K562 (cell line): ENCODE measurements at regions not wholly inside any gene's neighbourhood (a gene's known extent, or its start where the extent isn't known, plus 50 kb on each side); places are given as distances from the start of the nearest gene placed in this dataset.

Experiments used
- ATAC-seq: fragments of 200-7000 bp; cut with Tn5 transposase; 3 replicates; pipeline ENCODE4 v1.9.1; 2020; ENCODE audit warnings: moderate library complexity
- BruUV-seq: library from RNA; stranded (reverse); fragments of 400-500 nt; replicated peaks from 2 replicates; lab custom pipeline; 2021; lab: Mats Ljungman, UMichigan
- CTCF ChIA-PET: fragments of 300-600 bp; formaldehyde crosslinking; extraction: SDS; loops from one replicate; lab custom pipeline; 2021; ENCODE audit warnings: low intra/inter-chr PET ratio; lab: Yijun Ruan, JAX
- POLR2A ChIA-PET: fragments of 300-600, 350-650 bp; sonication (Branson Sonifier 250); formaldehyde crosslinking; extraction: SDS; loops from one replicate; lab custom pipeline; 2021; ENCODE audit warnings: antibody characterized with exemption, inconsistent platforms; lab: Yijun Ruan, JAX
- DNase-seq, 4 experiments: peaks; one replicate each; pipeline versions ENCODE4 v3.0.0 to v3.0.0-alpha.2; 2011 to 2018; ENCODE audit warnings: low spot score in 3 of 4, mixed read lengths in 3 of 4; ENCODE audit errors: extremely low read depth in 1 of 4
- FAIRE-seq: peaks from 2 replicates; lab custom pipeline; 2011; peaks lifted over from hg19 to GRCh38; lab: Jason Lieb, UNC
- H2AFZ ChIP-seq: 2 replicates; pipeline ENCODE4 v1.6.0; 2011; ENCODE audit warnings: low read depth, low read length, control low read depth, inconsistent platforms
- H3K27ac ChIP-seq: fragments of 200-600 bp; 3 replicates; pipeline ENCODE4 v1.8.0; 2011; ENCODE audit warnings: low read depth, mild to moderate bottlenecking, control low read depth, inconsistent platforms, low read length, moderate library complexity, mixed read lengths; ENCODE audit errors: extremely low read depth
- H3K27me3 ChIP-seq, 2 experiments: fragments of 300-600 bp in 1 of 2; 2 replicates in 1 of 2; 3 replicates in 1 of 2; pipeline versions ENCODE4 v1.6.0 to v1.8.0; 2011; ENCODE audit warnings: inconsistent platforms in 2 of 2, low read length in 2 of 2, mild to moderate bottlenecking in 1 of 2, mixed read lengths in 1 of 2, moderate library complexity in 1 of 2; ENCODE audit not compliant: control insufficient read depth in 2 of 2, insufficient read depth in 2 of 2
- H3K36me3 ChIP-seq: fragments of 300-600 bp; 3 replicates; pipeline ENCODE4 v1.8.0; 2011; ENCODE audit warnings: mild to moderate bottlenecking, low read length, inconsistent platforms; ENCODE audit not compliant: control insufficient read depth, insufficient read depth
- H3K4me1 ChIP-seq, 2 experiments: fragments of 200-600 bp in 1 of 2; replicated peaks in 1 of 2; 2 replicates in 1 of 2; 3 replicates in 1 of 2; pipeline versions ENCODE4 v1.5.1 to v1.8.0; 2011; ENCODE audit warnings: inconsistent platforms in 2 of 2, low read length in 2 of 2, mild to moderate bottlenecking in 1 of 2, mixed read lengths in 1 of 2, moderate library complexity in 1 of 2; ENCODE audit not compliant: control insufficient read depth in 2 of 2, insufficient read depth in 2 of 2
- H3K4me2 ChIP-seq: 2 replicates; pipeline ENCODE4 v1.6.1; 2011; ENCODE audit warnings: low read length, control low read depth, inconsistent platforms, mixed read lengths; ENCODE audit not compliant: insufficient read depth
- H3K4me3 ChIP-seq: fragments of 200-600 bp; sonication (generic), shearing (Covaris generic); 2 replicates; pipeline ENCODE4 v1.5.1; 2016; ENCODE audit warnings: control low read depth, inconsistent platforms
- H3K79me2 ChIP-seq: fragments of 200-600 bp; 3 replicates; pipeline ENCODE4 v1.8.0; 2011; ENCODE audit warnings: low read length, inconsistent platforms; ENCODE audit not compliant: control insufficient read depth, insufficient read depth
- H3K9ac ChIP-seq, 2 experiments: 2 replicates each; pipeline versions ENCODE4 v1.6.0 to v1.6.1; 2011; ENCODE audit warnings: low read depth in 2 of 2, low read length in 2 of 2, control low read depth in 1 of 2, inconsistent platforms in 1 of 2, mild to moderate bottlenecking in 1 of 2, mixed read lengths in 1 of 2; ENCODE audit not compliant: insufficient read depth in 1 of 2
- H3K9me1 ChIP-seq: one replicate; pipeline ENCODE4 v1.6.0; 2011; ENCODE audit warnings: inconsistent platforms, mild to moderate bottlenecking, low read length, moderate library complexity; ENCODE audit not compliant: control insufficient read depth, insufficient read depth
- H3K9me3 ChIP-seq: replicated peaks from 2 replicates; pipeline ENCODE4 v1.5.1; 2011; ENCODE audit warnings: low read depth, low read length, inconsistent platforms; ENCODE audit not compliant: control insufficient read depth, insufficient read depth
- H4K20me1 ChIP-seq: replicated peaks from 2 replicates; pipeline ENCODE4 v1.6.1; 2011; ENCODE audit warnings: low read length, inconsistent platforms, mixed read lengths; ENCODE audit not compliant: control insufficient read depth, insufficient read depth
- ARID3B ChIP-seq: fragments of 250-450 bp; sonication (Bioruptor Pico); IDR thresholded peaks from 2 replicates; pipeline ENCODE4 v1.4.0; 2020; ENCODE audit warnings: borderline replicate concordance
- ARID4B ChIP-seq: sonication (generic); formaldehyde crosslinking; IDR thresholded peaks from 2 replicates; pipeline ENCODE4 v1.8.0; 2022; ENCODE audit warnings: mild to moderate bottlenecking, missing genetic modification reagents
- CBX1 ChIP-seq: sonication (generic); IDR thresholded peaks from 2 replicates; pipeline ENCODE4 v1.6.1; 2016; ENCODE audit warnings: antibody characterized with exemption, low read depth, mild to moderate bottlenecking
- E2F8 ChIP-seq: fragments of 450-650 bp; IDR thresholded peaks from 2 replicates; pipeline ENCODE4 v1.7.1; 2018; ENCODE audit warnings: mild to moderate bottlenecking, low read depth; ENCODE audit not compliant: partially characterized antibody
- MITF ChIP-seq: IDR thresholded peaks from 2 replicates; pipeline ENCODE4 v1.6.1; 2014; ENCODE audit warnings: antibody characterized with exemption
- SOX6 ChIP-seq: fragments of 450-650 bp; IDR thresholded peaks from 2 replicates; pipeline ENCODE4 v1.6.1; 2014; ENCODE audit warnings: mild to moderate bottlenecking
- SPI1 ChIP-seq: IDR thresholded peaks from 2 replicates; pipeline ENCODE4 v1.6.1; 2011; ENCODE audit warnings: low read depth, low read length, control low read depth, borderline replicate concordance
- TCFL5 ChIP-seq: fragments of 250-450 bp; sonication (Bioruptor Pico); conservative IDR thresholded peaks from 2 replicates; pipeline ENCODE4 v1.6.1; 2021; ENCODE audit warnings: mild to moderate bottlenecking, moderate library complexity, matching md5 sums
- ZNF24 ChIP-seq: fragments of 450-650 bp; IDR thresholded peaks from 2 replicates; pipeline ENCODE4 v1.6.1; 2016
- ZNF586 ChIP-seq: fragments of 450-650 bp; formaldehyde crosslinking; conservative IDR thresholded peaks from 2 replicates; pipeline ENCODE4 v1.4.0; 2020; ENCODE audit warnings: mild to moderate bottlenecking, moderate library complexity
- ZNF707 ChIP-seq: fragments of 250-450 bp; sonication (Bioruptor Pico); conservative IDR thresholded peaks from 2 replicates; pipeline ENCODE4 v1.8.0; 2022; ENCODE audit warnings: inconsistent platforms, mild to moderate bottlenecking, moderate library complexity
- WGBS: fragments of 100-300 bp; shearing (Covaris generic); methylation state at CpG from one replicate; pipeline ENCODE4 v1.1.6; 2016; ENCODE audit warnings: low coverage, mixed read lengths; ENCODE audit not compliant: insufficient coverage; ENCODE audit errors: missing lambda C conversion rate; 5-methylcytosine and 5-hydroxymethylcytosine counted together
- in situ Hi-C: fragments of 300-500 bp; cut with MboI; formaldehyde crosslinking; loops from 4 replicates; pipeline ENCODE4 v1.15.0; 2018; ENCODE audit warnings: inconsistent platforms, mixed read lengths
- intact Hi-C: fragments of 100-400 bp; cut with micrococcal nuclease; formaldehyde crosslinking; loops from 2 replicates; pipeline ENCODE4 v1.14.2; 2022

GRCh38 chr12:92421042-92421441 is 275.4 kb upstream of the BTG1 start:
- Histone ChIP-seq H3K9me1 (no peaks in the 10 kb centered on the region), H3K27me3 (no peaks in the 10 kb centered on the region), H3K4me2 (no peak overlapping the region), H3K4me3 (no peak overlapping the region), H3K4me1 (peaks cover 0 to 6% of the 10 kb centered on the region in 2 experiments; a peak in 1 of 5 replicates), H2AFZ (no peak overlapping the region), H3K9me3 (no peaks in the 10 kb centered on the region), H4K20me1 (no peaks in the 10 kb centered on the region), H3K27ac (no peak overlapping the region), H3K9ac (no peak overlapping the region), H3K79me2 (no peaks in the 10 kb centered on the region), H3K36me3 (no peaks in the 10 kb centered on the region)
- in situ Hi-C loops, result no loop called here
- ChIA-PET POLR2A (no interaction called here), CTCF (no interaction called here)
- no peak for DNase-seq
- 100% methylated on average over 1 of the region's 1 CpG for WGBS
- intact Hi-C loops, result no loop called here
- no peak for ATAC-seq
- no TSS peak for BruUV-seq
- no peak for FAIRE-seq
- no peak for TF ChIP-seq ZNF24
- TF ChIP-seq MITF, result no peak
- TF ChIP-seq ZNF586 (CRISPR knock-in tag), result no peak
- no peak for TF ChIP-seq TCFL5 (CRISPR knock-in tag)
- TF ChIP-seq CBX1, result no peak
- no peak for TF ChIP-seq E2F8
- TF ChIP-seq SPI1, result no peak
- TF ChIP-seq ZNF707 (CRISPR knock-in tag), result no peak
- no peak for TF ChIP-seq SOX6
- no peak for TF ChIP-seq ARID4B
- no peak for TF ChIP-seq ARID3B (CRISPR knock-in tag)
